Smooth muscle cell (in vitro differentiated cells): ENCODE measurements at regions not wholly inside any gene's neighbourhood (a gene's known extent, or its start where the extent isn't known, plus 50 kb on each side); places are given as distances from the start of the nearest gene placed in this dataset.

Source experiments
- DNase-seq: peaks from one replicate; lab custom pipeline; 2025; ENCODE audit not compliant: unreplicated experiment; lab: John Stamatoyannopoulos, UW
- H2AFZ ChIP-seq: fragments of 200-600 bp; sonication (generic); 2 replicates; pipeline ENCODE4 v1.6.0; 2016; ENCODE audit warnings: antibody characterized with exemption, low read depth, mild to moderate bottlenecking
- H3F3A ChIP-seq: fragments of 200-600 bp; sonication (generic); 2 replicates; pipeline ENCODE4 v1.6.0; 2017; ENCODE audit warnings: antibody characterized with exemption, low read depth
- H3K27ac ChIP-seq: fragments of 200-600 bp; sonication (generic); 2 replicates; pipeline ENCODE4 v1.5.1; 2016; ENCODE audit warnings: low read depth, mild to moderate bottlenecking
- H3K27me3 ChIP-seq: fragments of 200-600 bp; sonication (generic); 2 replicates; pipeline ENCODE4 v1.6.1; 2016; ENCODE audit warnings: low read depth, mild to moderate bottlenecking
- H3K36me3 ChIP-seq: fragments of 200-600 bp; sonication (generic); 2 replicates; pipeline ENCODE4 v1.5.1; 2016; ENCODE audit warnings: low read depth
- H3K4me1 ChIP-seq: fragments of 200-600 bp; sonication (generic); 2 replicates; pipeline ENCODE4 v1.5.1; 2016; ENCODE audit warnings: low read depth
- H3K4me2 ChIP-seq: fragments of 200-600 bp; sonication (generic); 2 replicates; pipeline ENCODE4 v1.6.0; 2016; ENCODE audit warnings: mild to moderate bottlenecking
- H3K4me3 ChIP-seq: fragments of 200-600 bp; sonication (generic); 2 replicates; pipeline ENCODE4 v1.5.1; 2016; ENCODE audit warnings: mild to moderate bottlenecking
- H3K79me2 ChIP-seq: fragments of 200-600 bp; sonication (generic); 2 replicates; pipeline ENCODE4 v1.6.0; 2016; ENCODE audit warnings: low read depth, mild to moderate bottlenecking
- H3K9ac ChIP-seq: fragments of 200-600 bp; sonication (generic); 2 replicates; pipeline ENCODE4 v1.6.0; 2016; ENCODE audit warnings: low read depth
- H3K9me3 ChIP-seq: fragments of 200-600 bp; sonication (generic); replicated peaks from 2 replicates; pipeline ENCODE4 v1.5.1; 2016; ENCODE audit warnings: low read depth
- H4K20me1 ChIP-seq: fragments of 200-600 bp; sonication (generic); 2 replicates; pipeline ENCODE4 v1.6.0; 2016; ENCODE audit warnings: low read depth
- CTCF ChIP-seq: fragments of 200-600 bp; sonication (generic); IDR thresholded peaks from 2 replicates; pipeline ENCODE4 v1.5.1; 2017; ENCODE audit warnings: borderline replicate concordance, mild to moderate bottlenecking, antibody characterized with exemption; ENCODE audit not compliant: insufficient read depth, poor library complexity, severe bottlenecking
- WGBS: methylation state at CpG from one replicate; pipeline ENCODE4 v1.1.7; 2016; ENCODE audit warnings: low lambda C conversion rate; 5-methylcytosine and 5-hydroxymethylcytosine counted together

DNA sequence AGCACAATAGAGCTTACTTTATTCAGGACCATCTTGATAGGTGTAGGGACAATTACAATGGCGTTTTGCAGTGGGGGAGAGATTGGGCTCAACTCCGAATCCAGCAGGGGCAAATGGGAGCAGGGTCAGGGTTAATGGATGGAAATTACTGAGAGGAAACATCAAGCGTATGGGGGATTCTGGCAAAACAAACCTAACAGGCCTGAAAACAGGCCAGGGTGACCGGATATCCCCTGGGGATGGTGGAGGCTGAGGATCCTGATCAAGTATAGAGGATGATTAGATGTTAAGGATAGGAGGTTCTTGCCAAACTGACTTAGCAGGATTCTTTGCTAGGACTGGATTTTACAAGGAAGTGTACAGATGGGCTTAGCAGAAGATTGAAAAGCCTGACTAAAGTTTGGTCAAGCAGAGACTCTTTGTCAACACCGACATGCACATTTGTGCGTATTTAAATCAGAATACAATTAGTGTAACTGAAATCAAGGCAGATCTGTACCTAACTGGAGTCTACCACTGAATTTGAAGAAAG lies 54.5 kb upstream of the GPR45 start:
- no peaks in the 10 kb centered on the region for H4K20me1 ChIP-seq
- no peaks in the 10 kb centered on the region for H3K4me1 ChIP-seq
- no peak overlapping the region for H3K4me3 ChIP-seq
- 47% methylated on average over 6 of the region's 6 CpGs for WGBS
- no peak for DNase-seq
- TF ChIP-seq CTCF = no peak
- no peaks in the 10 kb centered on the region for H3K79me2 ChIP-seq
- H3K4me2 ChIP-seq = no peak overlapping the region
- H3K27me3 ChIP-seq = no peaks in the 10 kb centered on the region
- no peaks in the 10 kb centered on the region for H3K36me3 ChIP-seq
- H3K27ac ChIP-seq = no peak overlapping the region
- H3K9ac ChIP-seq = no peak overlapping the region
- no peaks in the 10 kb centered on the region for H3F3A ChIP-seq
- no peaks in the 10 kb centered on the region for H3K9me3 ChIP-seq
- no peak overlapping the region for H2AFZ ChIP-seq

DNA sequence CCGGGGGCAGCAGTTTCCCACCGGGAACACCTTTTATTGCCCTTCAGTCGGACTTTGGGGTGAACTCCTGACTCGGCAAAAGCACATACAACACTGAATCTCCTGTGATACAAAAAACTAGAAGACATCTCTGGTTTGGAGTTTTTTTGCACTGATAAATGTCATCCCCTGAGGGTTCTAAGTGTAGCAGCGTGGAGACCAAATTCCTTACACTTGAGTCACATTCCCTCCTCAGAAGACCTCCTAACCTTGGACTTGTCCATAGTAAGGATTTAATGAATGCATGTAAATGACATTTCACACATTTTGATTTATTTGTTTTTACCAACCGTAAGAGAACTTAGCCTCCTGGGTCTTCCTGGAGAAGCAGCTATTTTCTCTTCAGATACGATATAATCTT lies 54.0 kb upstream of the GPR45 start:
- Histone ChIP-seq H4K20me1 (no peaks in the 10 kb centered on the region), H3K27ac (no peak overlapping the region), H3K36me3 (no peaks in the 10 kb centered on the region), H3F3A (no peaks in the 10 kb centered on the region), H3K4me1 (no peaks in the 10 kb centered on the region), H3K9me3 (no peaks in the 10 kb centered on the region), H3K9ac (no peak overlapping the region), H3K4me2 (no peak overlapping the region), H2AFZ (no peak overlapping the region), H3K79me2 (no peaks in the 10 kb centered on the region), H3K27me3 (no peaks in the 10 kb centered on the region), H3K4me3 (no peak overlapping the region)
- WGBS = 52% methylated on average over 7 of the region's 7 CpGs
- DNase-seq = no peak
- TF ChIP-seq CTCF = no peak

DNA sequence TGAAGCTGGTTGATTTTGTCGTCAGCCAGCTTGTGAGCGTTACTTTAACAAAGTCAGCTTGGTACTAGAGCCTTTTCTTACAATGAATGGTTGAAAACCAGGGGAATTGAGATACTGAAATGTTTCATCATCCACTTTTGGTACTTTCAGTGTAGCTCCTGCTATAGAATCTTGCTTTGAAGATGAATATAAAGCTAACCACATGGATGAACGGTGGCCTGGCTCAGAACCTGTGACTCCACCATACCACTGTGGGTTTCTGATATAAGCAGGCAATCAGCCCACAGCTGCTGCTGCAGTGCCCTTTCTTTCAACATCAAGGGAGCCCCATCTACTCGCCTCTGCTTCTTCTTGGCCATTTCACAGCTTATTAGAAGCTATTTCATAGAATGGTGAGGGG lies 53.2 kb upstream of the GPR45 start:
- no peak for DNase-seq
- Histone ChIP-seq H2AFZ (no peak overlapping the region), H3K27ac (no peak overlapping the region), H3K4me2 (no peak overlapping the region), H4K20me1 (no peaks in the 10 kb centered on the region), H3K9me3 (no peaks in the 10 kb centered on the region), H3K9ac (no peak overlapping the region), H3K79me2 (no peaks in the 10 kb centered on the region), H3K4me1 (no peaks in the 10 kb centered on the region), H3K4me3 (no peak overlapping the region), H3F3A (no peaks in the 10 kb centered on the region), H3K27me3 (no peaks in the 10 kb centered on the region), H3K36me3 (no peaks in the 10 kb centered on the region)
- WGBS = 82% methylated on average over 4 of the region's 4 CpGs
- TF ChIP-seq CTCF = no peak
